ENCODE measurements at regions not wholly inside any gene's neighbourhood (a gene's known extent, or its start where the extent isn't known, plus 50 kb on each side); places are given as distances from the start of the nearest gene placed in this dataset.

GRCh38 chr1:29542548-29542947 lies 306.2 kb downstream of the PTPRU start:
- no peak for TF ChIP-seq POLR2A (IDR thresholded peaks at IDR 0.05; ENCODE audit: low read length)
- TF ChIP-seq GATA1 (IDR thresholded peaks at IDR 0.05; ENCODE audit: low read depth, low read length), result no peak

Data from erythroblast (primary cell).